Pons (tissue), 1 donor: ENCODE measurements at regions not wholly inside any gene's neighbourhood (a gene's known extent, or its start where the extent isn't known, plus 50 kb on each side); places are given as distances from the start of the nearest gene placed in this dataset.
"Not testable (repeated sequence)": the region's sequence is repeated elsewhere in the genome, so short reads cannot be mapped to it uniquely, and the experiment has no call there.

Experiments
- DNase-seq: peaks from one replicate; pipeline ENCODE4 v3.0.0-alpha.2; 2016; ENCODE audit warnings: low spot score

DNA sequence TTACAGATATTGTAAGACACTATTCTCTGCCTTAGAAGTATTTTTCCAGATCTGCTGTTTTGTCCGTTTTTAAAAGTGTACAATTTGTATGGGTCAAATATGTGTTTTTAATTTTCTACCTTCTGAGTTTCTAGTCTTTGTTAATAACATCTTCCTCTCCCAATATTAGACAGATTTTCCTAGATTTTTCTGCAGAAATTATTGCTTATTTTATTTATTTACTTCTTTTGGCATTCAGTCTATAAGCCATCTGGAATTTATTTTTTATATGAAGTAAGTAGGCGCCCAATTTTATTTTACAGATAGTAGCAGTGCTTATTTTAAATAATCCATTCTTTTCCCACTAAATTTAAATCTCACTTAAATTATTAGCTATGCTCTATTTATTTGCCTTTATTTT is 103.1 kb upstream of the PLEKHG1 start:
- no peak for DNase-seq

- no peak for DNase-seq
Observed at GRCh38 chr6:150499882-150500312, 99.8 kb upstream of the PLEKHG1 start.

- not testable (repeated sequence) for DNase-seq
Observed at GRCh38 chr6:150500568-150500967, 99.1 kb upstream of the PLEKHG1 start.

DNA sequence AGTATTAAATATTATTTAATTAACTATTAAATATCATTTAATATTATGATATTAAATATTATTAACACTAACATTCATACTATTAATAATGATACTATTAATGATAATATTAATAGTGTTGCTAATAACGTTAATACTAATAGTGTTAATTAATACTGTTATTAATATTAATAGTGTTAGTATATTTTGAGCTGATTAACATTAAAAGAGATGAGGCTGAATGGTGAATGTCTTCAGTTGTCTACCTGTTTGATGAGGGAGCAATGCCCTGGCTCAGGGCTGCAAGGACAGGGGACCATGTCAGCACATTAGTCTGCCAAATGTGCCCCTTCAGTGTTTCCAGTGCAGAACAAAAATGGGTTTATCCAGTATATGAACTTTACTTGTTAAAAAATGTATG is 96.6 kb upstream of the PLEKHG1 start:
- no peak for DNase-seq

DNA sequence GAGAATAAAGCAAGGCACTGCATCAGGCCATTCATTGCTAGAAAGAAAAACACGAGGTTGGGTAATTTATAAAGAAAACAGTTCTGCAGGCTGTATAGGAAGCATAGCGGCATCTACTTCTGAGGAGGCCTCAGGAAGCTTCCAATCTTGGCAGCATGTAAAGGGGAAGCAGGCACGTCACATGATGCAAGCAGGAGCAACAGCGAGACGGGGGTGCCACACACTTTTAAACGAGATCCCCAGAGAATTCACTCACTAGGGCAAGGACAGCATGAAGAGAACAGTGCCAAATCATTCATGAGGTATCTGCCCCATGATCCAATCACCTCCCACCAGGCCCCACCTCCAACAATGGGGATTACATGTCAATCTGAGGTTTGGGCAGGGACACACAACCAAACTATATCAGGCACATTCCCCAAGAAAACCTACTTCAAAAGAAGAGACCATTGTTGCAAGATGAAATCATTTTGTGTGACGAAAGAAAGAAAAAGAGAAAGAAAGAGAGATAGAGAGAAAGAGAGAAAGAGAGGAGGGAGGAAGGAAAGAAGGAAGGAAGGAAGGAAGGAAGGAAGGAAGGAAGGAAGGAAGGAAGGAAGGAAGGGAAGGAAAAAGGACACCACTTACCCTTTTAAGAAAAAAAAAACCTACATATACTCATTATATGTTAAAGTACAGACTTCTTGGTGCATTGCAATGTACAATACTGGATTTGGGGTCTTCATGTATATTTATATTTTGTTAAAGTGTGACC is 95.9 kb upstream of the PLEKHG1 start:
- DNase-seq: no peak

- not testable (repeated sequence) for DNase-seq
Observed at GRCh38 chr6:150507361-150507760, 92.3 kb upstream of the PLEKHG1 start.

DNA sequence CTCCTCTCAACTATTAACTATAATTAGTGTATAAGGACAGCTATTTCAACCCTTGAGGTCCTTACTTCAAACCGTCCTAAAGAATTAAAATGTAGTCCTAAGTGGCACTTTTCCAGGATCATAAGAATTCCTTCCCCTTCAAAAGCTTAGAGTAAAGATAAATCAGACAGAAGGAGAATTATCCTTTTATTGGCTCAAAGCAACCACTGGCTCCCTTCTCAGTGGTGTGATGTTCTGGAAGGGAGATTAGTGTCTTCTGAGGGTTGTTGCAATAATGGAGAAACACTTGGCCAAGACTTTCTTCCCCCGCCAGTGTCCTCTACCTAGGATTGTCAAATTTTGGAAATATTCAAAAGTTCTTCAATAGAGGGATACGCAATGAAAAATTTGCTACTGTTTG is 89.1 kb upstream of the PLEKHG1 start:
- DNase-seq: no peak

DNA sequence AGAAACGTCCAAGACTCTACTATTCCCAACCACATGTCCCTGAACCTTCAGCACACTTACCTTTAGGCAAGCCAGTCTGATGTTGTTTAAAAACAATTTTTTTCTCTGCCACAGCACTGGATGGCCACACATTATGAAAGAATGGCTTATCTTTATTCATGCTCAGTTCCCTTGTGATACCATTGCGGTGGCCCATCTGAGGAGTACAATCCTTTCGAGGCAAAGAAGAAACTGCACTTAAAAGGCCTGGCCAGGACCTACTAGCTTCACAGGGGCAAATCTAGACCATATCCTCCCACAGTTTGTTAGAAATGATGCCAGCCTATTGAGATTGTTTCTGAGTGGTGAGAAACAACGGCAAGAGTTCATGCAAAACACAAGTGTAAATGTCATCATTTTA is 88.4 kb upstream of the PLEKHG1 start:
- DNase-seq: no peak

- no peak for DNase-seq
Observed at GRCh38 chr6:150514806-150515380, 84.8 kb upstream of the PLEKHG1 start.

- DNase-seq: no peak
Observed at GRCh38 chr6:150516199-150516598, 83.5 kb upstream of the PLEKHG1 start.

DNA sequence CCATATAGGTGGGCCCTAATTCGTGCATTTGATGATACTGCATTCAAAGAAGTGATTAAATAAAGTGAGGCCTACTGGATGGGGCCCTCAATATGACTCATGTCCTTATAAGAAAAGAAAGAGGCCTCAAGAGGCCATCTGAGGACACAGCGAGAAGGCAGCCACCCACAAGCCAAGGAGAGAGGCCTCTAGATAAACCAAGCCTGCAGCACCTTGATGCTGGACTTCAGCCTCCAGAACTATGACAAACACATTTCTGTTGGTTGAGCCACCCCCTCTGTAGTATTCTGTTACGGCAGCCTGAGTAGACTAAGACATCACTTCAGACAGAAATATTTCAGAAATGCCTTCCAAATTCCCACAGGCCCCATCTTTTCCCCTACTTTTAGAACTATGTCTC is 82.5 kb upstream of the PLEKHG1 start:
- DNase-seq: no peak

GRCh38 chr6:150521482-150521881 is 78.2 kb upstream of the PLEKHG1 start:
- DNase-seq: no peak

- DNase-seq: not testable (repeated sequence)
Observed at GRCh38 chr6:150523216-150523615, 76.5 kb upstream of the PLEKHG1 start.

GRCh38 chr6:150525300-150525699 is 74.4 kb upstream of the PLEKHG1 start:
- no peak for DNase-seq

DNA sequence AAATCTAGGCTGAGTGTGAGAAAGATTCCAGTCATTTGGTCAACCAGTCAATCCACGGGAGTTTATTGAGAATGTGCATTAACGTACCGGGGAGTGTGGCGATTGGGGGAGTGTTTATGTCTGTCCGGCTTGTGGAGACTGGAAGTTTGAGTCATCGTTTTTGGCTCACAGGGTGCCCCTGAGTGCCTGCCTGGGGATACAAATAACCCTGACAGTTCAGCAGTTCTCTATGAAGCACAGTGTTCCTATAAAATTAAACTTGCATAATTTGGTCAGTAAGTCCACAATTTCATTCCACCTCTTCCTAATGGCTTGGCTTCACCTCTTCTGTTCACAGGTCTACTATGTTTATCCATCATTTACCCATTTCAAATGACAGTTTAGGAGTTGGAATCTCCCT is 72.6 kb upstream of the PLEKHG1 start:
- no peak for DNase-seq

DNA sequence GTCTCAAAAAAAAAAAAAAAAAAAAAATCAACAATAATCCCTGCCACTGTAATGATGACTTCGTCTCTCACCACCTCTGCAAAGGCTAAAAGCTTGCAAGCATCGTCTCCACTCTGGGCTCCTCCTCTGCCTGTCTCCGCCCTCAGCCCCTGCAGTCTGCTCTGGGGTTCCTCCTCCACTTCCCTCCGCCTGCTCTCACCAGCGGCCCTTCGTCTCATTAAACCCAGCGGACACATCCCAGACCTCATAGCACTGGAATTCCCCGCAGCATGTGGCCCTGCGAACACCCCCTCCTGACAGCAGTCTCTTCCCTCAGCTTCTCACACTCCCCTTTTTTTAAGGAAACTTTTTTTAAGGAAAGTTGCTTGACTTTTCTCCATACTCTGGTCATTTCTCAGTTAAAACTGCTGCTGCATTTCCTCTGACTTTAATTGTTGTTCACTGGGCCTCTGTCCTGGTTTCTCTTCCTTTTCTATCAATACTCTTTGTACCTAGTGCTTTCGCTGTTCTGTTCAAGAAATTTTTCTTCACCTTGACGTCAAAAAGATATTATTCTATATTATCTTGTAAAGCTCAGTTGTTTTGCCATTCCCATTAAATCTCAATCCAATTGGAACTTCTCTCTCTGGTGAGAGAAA is 70.9 kb upstream of the PLEKHG1 start:
- DNase-seq: peak; percentile 19

GRCh38 chr6:150529646-150530045 is 70.0 kb upstream of the PLEKHG1 start:
- no peak for DNase-seq

DNA sequence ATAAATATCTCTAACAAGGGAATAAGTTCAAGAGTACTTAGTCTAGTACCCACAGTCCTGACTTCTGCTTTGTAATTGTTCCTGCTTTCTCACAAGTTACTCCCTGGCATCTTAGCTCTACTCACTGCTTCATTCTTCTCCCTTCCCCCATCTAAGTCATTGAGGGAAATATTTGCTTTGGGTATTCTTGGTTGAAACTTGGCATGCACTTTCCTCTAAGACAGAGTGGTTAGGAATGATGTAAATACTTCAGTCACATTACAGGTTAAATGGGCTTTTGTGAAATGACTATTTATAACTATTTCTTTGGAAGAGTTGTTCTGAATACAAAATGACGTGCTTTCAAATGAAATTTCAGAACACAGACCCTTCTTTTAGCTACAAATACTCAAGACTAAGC is 67.7 kb upstream of the PLEKHG1 start:
- DNase-seq: no peak

DNA sequence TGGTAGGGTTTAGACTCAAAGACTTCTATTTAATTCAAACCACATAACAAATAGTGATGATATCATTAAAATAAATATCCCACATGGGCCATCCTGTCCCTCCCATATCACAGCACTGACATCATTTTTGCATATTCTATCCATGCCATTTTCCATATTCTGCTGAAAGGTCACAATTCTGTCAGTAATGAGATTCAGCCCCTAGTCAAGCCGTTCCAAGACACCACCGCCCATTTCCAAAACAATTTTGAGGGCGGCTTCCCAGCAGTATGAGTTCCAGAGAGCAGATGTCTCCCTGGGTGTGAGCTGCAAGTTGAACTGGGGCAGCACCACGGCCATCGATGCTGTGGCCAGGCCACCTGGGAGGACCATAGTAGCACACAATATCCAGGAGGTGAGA is 65.1 kb upstream of the PLEKHG1 start:
- no peak for DNase-seq

DNA sequence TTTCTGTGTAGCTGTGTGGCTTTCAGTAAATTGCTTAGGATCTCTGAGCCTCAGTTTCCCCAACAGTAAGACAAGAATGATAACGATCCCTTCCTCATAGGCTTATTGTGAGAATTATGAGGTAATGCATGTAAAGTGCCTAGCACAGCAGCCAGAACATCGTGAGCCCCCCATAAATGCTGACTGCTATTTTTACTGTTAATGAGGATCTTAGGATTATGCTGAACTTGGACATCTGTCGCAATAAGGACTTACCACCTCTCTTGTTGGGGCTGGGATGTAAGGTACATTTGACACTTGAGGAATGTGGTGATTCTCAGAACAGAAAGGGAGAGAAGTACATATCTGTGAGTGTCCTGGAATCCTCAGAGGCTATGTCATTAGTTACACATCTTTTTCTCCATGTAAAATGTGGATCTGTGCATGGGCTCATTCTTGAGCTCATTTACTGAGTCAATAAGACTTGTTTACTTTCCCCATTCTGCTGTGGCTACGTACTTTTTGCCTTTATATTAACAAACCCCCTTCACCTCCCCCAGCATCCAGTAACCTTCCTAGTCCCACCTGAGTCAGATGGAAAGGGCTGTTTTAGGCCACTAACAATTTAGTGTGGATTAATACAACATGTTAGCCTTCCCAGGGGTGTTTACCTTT is 64.4 kb upstream of the PLEKHG1 start:
- no peak for DNase-seq

- DNase-seq: no peak
Observed at GRCh38 chr6:150535818-150536220, 63.9 kb upstream of the PLEKHG1 start.

- DNase-seq: no peak
Observed at GRCh38 chr6:150536835-150537234, 62.9 kb upstream of the PLEKHG1 start.

GRCh38 chr6:150537491-150537890 is 62.2 kb upstream of the PLEKHG1 start:
- DNase-seq: peak; percentile 88
